HepG2 (cell line): ENCODE measurements at regions not wholly inside any gene's neighbourhood (a gene's known extent, or its start where the extent isn't known, plus 50 kb on each side); places are given as distances from the start of the nearest gene placed in this dataset.

Experiments
- ATAC-seq: fragments of 200-7000 bp; cut with Tn5 transposase; 3 replicates; pipeline ENCODE4 v1.9.1; 2020; ENCODE audit warnings: mild to moderate bottlenecking, moderate library complexity
- BruUV-seq: library from RNA; stranded (reverse); fragments of 400-500 nt; replicated peaks from 2 replicates; lab custom pipeline; 2021; lab: Mats Ljungman, UMichigan
- CTCF ChIA-PET: fragments of 300-600 bp; formaldehyde crosslinking; extraction: SDS; loops from one replicate; lab custom pipeline; 2021; ENCODE audit warnings: low total read pairs, inconsistent platforms, low intra/inter-chr PET ratio; lab: Yijun Ruan, JAX
- POLR2A ChIA-PET: fragments of 350-600 bp; sonication (Branson Sonifier 250); formaldehyde crosslinking; loops from one replicate; lab custom pipeline; 2020; ENCODE audit warnings: antibody characterized with exemption, inconsistent platforms; lab: Yijun Ruan, JAX
- DNase-seq: peaks from one replicate; pipeline ENCODE4 v3.0.0-alpha.2; 2015; ENCODE audit warnings: low spot score
- FAIRE-seq: peaks from 3 replicates; lab custom pipeline; 2011; peaks lifted over from hg19 to GRCh38; lab: Jason Lieb, UNC
- H2AFZ ChIP-seq: one replicate; pipeline ENCODE4 v1.6.1; 2011; ENCODE audit warnings: low read length, inconsistent platforms
- H3K27ac ChIP-seq: fragments of 300-600 bp; 3 replicates; pipeline ENCODE4 v1.8.0; 2011; ENCODE audit warnings: mixed run types, mild to moderate bottlenecking, mixed read lengths, low read length, inconsistent platforms; ENCODE audit not compliant: insufficient read depth; ENCODE audit errors: extremely low read length
- H3K27me3 ChIP-seq, 2 experiments: fragments of 200-600 bp in 1 of 2; 2 replicates in 1 of 2; 3 replicates in 1 of 2; pipeline versions ENCODE4 v1.6.0 to v1.8.0; 2011; ENCODE audit warnings: low read length in 2 of 2, mild to moderate bottlenecking in 2 of 2, moderate library complexity in 2 of 2, inconsistent platforms in 1 of 2; ENCODE audit not compliant: insufficient read depth in 2 of 2, control insufficient read depth in 1 of 2
- H3K36me3 ChIP-seq, 2 experiments: fragments of 200-600 bp in 1 of 2; replicated peaks in 1 of 2; 2 replicates in 1 of 2; 3 replicates in 1 of 2; pipeline versions ENCODE4 v1.5.1 to v1.8.0; 2011; ENCODE audit warnings: low read length in 2 of 2, inconsistent platforms in 1 of 2; ENCODE audit not compliant: insufficient read depth in 2 of 2, control insufficient read depth in 1 of 2
- H3K4me1 ChIP-seq: 2 replicates; pipeline ENCODE4 v1.5.1; 2012; ENCODE audit warnings: low read length, inconsistent platforms; ENCODE audit not compliant: insufficient read depth
- H3K4me2 ChIP-seq: 2 replicates; pipeline ENCODE4 v1.6.0; 2011; ENCODE audit warnings: low read depth, low read length, inconsistent platforms
- H3K4me3 ChIP-seq, 3 experiments: fragments of 200-600 bp in 1 of 3; sonication (generic), shearing (Covaris generic) in 1 of 3; replicated peaks in 1 of 3; 2 replicates each; pipeline ENCODE4 v1.5.1; 2011 to 2016; ENCODE audit warnings: low read length in 3 of 3, inconsistent platforms in 2 of 3, low read depth in 2 of 3, mild to moderate bottlenecking in 2 of 3, control low read depth in 1 of 3, mixed read lengths in 1 of 3; ENCODE audit not compliant: insufficient read depth in 1 of 3
- H3K79me2 ChIP-seq: one replicate; pipeline ENCODE4 v1.6.1; 2011; ENCODE audit warnings: low read length, inconsistent platforms; ENCODE audit not compliant: insufficient read depth
- H3K9ac ChIP-seq: 2 replicates; pipeline ENCODE4 v1.6.0; 2011; ENCODE audit warnings: mild to moderate bottlenecking, low read depth, low read length, inconsistent platforms; ENCODE audit not compliant: insufficient read depth
- H3K9me3 ChIP-seq: 2 replicates; pipeline ENCODE4 v1.5.1; 2012; ENCODE audit warnings: mild to moderate bottlenecking, low read length
- H4K20me1 ChIP-seq: 2 replicates; pipeline ENCODE4 v1.6.0; 2011; ENCODE audit warnings: inconsistent platforms, mild to moderate bottlenecking, low read length, moderate library complexity; ENCODE audit not compliant: insufficient read depth
- ESRRA ChIP-seq: sonication (generic); formaldehyde crosslinking; IDR thresholded peaks from 2 replicates; pipeline ENCODE4 v1.5.1; 2020; ENCODE audit warnings: mild to moderate bottlenecking, low read depth, missing genetic modification reagents
- ETV5 ChIP-seq: IDR thresholded peaks from 2 replicates; pipeline ENCODE4 v1.6.1; 2018; ENCODE audit warnings: missing biosample characterization, missing genetic modification reagents, inconsistent platforms, borderline replicate concordance
- FOXK2 ChIP-seq: fragments of 450-650 bp; IDR thresholded peaks from 2 replicates; pipeline ENCODE4 v1.6.1; 2016
- HIVEP1 ChIP-seq: sonication (generic); formaldehyde crosslinking; IDR thresholded peaks from 2 replicates; pipeline ENCODE4 v1.4.0; 2020; ENCODE audit warnings: mild to moderate bottlenecking, missing genetic modification reagents
- NFKBIZ ChIP-seq: IDR thresholded peaks from 2 replicates; pipeline ENCODE4 v1.6.1; 2018; ENCODE audit warnings: missing genetic modification reagents, missing compliant biosample characterization
- ONECUT2 ChIP-seq: sonication (generic); formaldehyde crosslinking; IDR thresholded peaks from 2 replicates; pipeline ENCODE4 v1.4.0; 2020; ENCODE audit warnings: missing genetic modification reagents
- PCBP1 ChIP-seq: fragments of 200-400 bp; formaldehyde crosslinking; IDR thresholded peaks from 2 replicates; pipeline ENCODE4 v1.6.1; 2017; ENCODE audit warnings: mild to moderate bottlenecking, low read depth, low read length, borderline replicate concordance
- RFXANK ChIP-seq: IDR thresholded peaks from 2 replicates; pipeline ENCODE4 v1.6.1; 2016
- SMAD3 ChIP-seq: sonication (generic); formaldehyde crosslinking; IDR thresholded peaks from 2 replicates; pipeline ENCODE4 v1.4.0; 2020; ENCODE audit warnings: missing genetic modification reagents
- THRA ChIP-seq: sonication (generic); formaldehyde crosslinking; IDR thresholded peaks from 2 replicates; pipeline ENCODE4 v1.4.0; 2020; ENCODE audit warnings: missing genetic modification reagents, borderline replicate concordance
- ZFP36L2 ChIP-seq: sonication (generic); formaldehyde crosslinking; IDR thresholded peaks from 2 replicates; pipeline ENCODE4 v1.4.0; 2020; ENCODE audit warnings: missing genetic modification reagents
- ZKSCAN5 ChIP-seq: sonication (generic); formaldehyde crosslinking; IDR thresholded peaks from 2 replicates; pipeline ENCODE4 v1.5.1; 2020; ENCODE audit warnings: mild to moderate bottlenecking, missing genetic modification reagents
- ZNF20 ChIP-seq: sonication (generic); formaldehyde crosslinking; IDR thresholded peaks from 2 replicates; pipeline ENCODE4 v1.4.0; 2020; ENCODE audit warnings: mild to moderate bottlenecking, moderate library complexity, missing genetic modification reagents
- ZNF501 ChIP-seq: sonication (generic); formaldehyde crosslinking; IDR thresholded peaks from 2 replicates; pipeline ENCODE4 v1.5.1; 2020; ENCODE audit warnings: mild to moderate bottlenecking, moderate library complexity, missing genetic modification reagents
- ZNF556 ChIP-seq: sonication (generic); formaldehyde crosslinking; IDR thresholded peaks from 2 replicates; pipeline ENCODE4 v1.4.0; 2020; ENCODE audit warnings: mild to moderate bottlenecking, missing genetic modification reagents, borderline replicate concordance
- ZNF709 ChIP-seq: sonication (generic); formaldehyde crosslinking; IDR thresholded peaks from 2 replicates; pipeline ENCODE4 v1.5.0; 2020; ENCODE audit warnings: mild to moderate bottlenecking, missing genetic modification reagents
- WGBS: methylation state at CpG from one replicate; pipeline ENCODE4 v1.1.6; 2017; ENCODE audit warnings: low lambda C conversion rate; 5-methylcytosine and 5-hydroxymethylcytosine counted together
- in situ Hi-C: cut with HindIII; loops from 2 replicates; pipeline ENCODE4 v1.10.0; 2017; ENCODE audit warnings: low pct_unique_long_range_greater_than_20kb; ENCODE audit not compliant: extremely low pct_ligation_motif_present
- intact Hi-C: fragments of 100-400 bp; cut with micrococcal nuclease; formaldehyde crosslinking; loops from one replicate; pipeline ENCODE4 v1.10.0; 2022; ENCODE audit not compliant: unreplicated experiment
- TF ChIP-seq, protein P1 (sequence below): sonication (generic); formaldehyde crosslinking; IDR thresholded peaks from 2 replicates; pipeline ENCODE4 v1.5.1; 2020; ENCODE audit warnings: mild to moderate bottlenecking, missing genetic modification reagents, borderline replicate concordance

GRCh38 chr1:57578099-57578498 lies 154.2 kb upstream of the DAB1 start:
- CTCF ChIA-PET = no interaction called here
- 8% methylated on average over 2 of the region's 2 CpGs for WGBS
- no TSS peak for BruUV-seq
- TF ChIP-seq NFKBIZ (CRISPR knock-in tag) (no peak), ZFP36L2 (no peak), ZNF501 (no peak), THRA (no peak), ONECUT2 (CRISPR knock-in tag) (no peak), ZNF556 (CRISPR knock-in tag) (no peak), HIVEP1 (no peak), ETV5 (CRISPR knock-in tag) (no peak), RFXANK (no peak), SMAD3 (CRISPR knock-in tag) (no peak), FOXK2 (no peak), PCBP1 (no peak), ZKSCAN5 (CRISPR knock-in tag) (no peak), ESRRA (CRISPR knock-in tag) (no peak), ZNF20 (CRISPR knock-in tag) (no peak), ZNF709 (no peak)
- TF ChIP-seq, protein P1, sequence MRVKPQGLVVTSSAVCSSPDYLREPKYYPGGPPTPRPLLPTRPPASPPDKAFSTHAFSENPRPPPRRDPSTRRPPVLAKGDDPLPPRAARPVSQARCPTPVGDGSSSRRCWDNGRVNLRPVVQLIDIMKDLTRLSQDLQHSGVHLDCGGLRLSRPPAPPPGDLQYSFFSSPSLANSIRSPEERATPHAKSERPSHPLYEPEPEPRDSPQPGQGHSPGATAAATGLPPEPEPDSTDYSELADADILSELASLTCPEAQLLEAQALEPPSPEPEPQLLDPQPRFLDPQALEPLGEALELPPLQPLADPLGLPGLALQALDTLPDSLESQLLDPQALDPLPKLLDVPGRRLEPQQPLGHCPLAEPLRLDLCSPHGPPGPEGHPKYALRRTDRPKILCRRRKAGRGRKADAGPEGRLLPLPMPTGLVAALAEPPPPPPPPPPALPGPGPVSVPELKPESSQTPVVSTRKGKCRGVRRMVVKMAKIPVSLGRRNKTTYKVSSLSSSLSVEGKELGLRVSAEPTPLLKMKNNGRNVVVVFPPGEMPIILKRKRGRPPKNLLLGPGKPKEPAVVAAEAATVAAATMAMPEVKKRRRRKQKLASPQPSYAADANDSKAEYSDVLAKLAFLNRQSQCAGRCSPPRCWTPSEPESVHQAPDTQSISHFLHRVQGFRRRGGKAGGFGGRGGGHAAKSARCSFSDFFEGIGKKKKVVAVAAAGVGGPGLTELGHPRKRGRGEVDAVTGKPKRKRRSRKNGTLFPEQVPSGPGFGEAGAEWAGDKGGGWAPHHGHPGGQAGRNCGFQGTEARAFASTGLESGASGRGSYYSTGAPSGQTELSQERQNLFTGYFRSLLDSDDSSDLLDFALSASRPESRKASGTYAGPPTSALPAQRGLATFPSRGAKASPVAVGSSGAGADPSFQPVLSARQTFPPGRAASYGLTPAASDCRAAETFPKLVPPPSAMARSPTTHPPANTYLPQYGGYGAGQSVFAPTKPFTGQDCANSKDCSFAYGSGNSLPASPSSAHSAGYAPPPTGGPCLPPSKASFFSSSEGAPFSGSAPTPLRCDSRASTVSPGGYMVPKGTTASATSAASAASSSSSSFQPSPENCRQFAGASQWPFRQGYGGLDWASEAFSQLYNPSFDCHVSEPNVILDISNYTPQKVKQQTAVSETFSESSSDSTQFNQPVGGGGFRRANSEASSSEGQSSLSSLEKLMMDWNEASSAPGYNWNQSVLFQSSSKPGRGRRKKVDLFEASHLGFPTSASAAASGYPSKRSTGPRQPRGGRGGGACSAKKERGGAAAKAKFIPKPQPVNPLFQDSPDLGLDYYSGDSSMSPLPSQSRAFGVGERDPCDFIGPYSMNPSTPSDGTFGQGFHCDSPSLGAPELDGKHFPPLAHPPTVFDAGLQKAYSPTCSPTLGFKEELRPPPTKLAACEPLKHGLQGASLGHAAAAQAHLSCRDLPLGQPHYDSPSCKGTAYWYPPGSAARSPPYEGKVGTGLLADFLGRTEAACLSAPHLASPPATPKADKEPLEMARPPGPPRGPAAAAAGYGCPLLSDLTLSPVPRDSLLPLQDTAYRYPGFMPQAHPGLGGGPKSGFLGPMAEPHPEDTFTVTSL (CRISPR knock-in tag) = no peak

More at GRCh38 chr1:57578099-57578498, 154.2 kb upstream of the DAB1 start:
- POLR2A ChIA-PET = no interaction called here
- no peak overlapping the region for H2AFZ ChIP-seq
- H3K79me2 ChIP-seq = no peaks in the 10 kb centered on the region
- intact Hi-C loops (no loop called here), in situ Hi-C loops (no loop called here)
- H4K20me1 ChIP-seq = no peaks in the 10 kb centered on the region
- no peaks in the 10 kb centered on the region; a peak in 1 of 5 replicates for H3K27me3 ChIP-seq
- no peaks in the 10 kb centered on the region for H3K36me3 ChIP-seq
- H3K9ac ChIP-seq = no peak overlapping the region
- no peak overlapping the region for H3K27ac ChIP-seq
- no peak overlapping the region for H3K4me3 ChIP-seq
- H3K9me3 ChIP-seq = no peaks in the 10 kb centered on the region
- ATAC-seq (no peak), FAIRE-seq (no peak), DNase-seq (no peak)
- H3K4me1 ChIP-seq = no peaks in the 10 kb centered on the region
- H3K4me2 ChIP-seq = no peak overlapping the region
